Breast epithelium (tissue), 4 donors: ENCODE measurements at regions not wholly inside any gene's neighbourhood (a gene's known extent, or its start where the extent isn't known, plus 50 kb on each side); places are given as distances from the start of the nearest gene placed in this dataset.

ENCODE experiments used
- DNase-seq, 2 donors: peaks; one replicate each; pipeline ENCODE4 v3.0.0-alpha.2; 2019; ENCODE audit warnings: low spot score in 2 of 2
- H3K27ac ChIP-seq, 2 donors: fragments of 200-600 bp; sonication (generic) in 1 of 2; one replicate each; pipeline ENCODE4 v1.5.1; 2016 to 2019; ENCODE audit warnings: mild to moderate bottlenecking in 1 of 2
- H3K27me3 ChIP-seq, 2 donors: fragments of 200-600 bp; sonication (generic) in 1 of 2; one replicate each; pipeline versions ENCODE4 v1.5.1 to v1.6.0; 2017 to 2019; ENCODE audit warnings: control low read depth in 1 of 2, mild to moderate bottlenecking in 1 of 2
- H3K36me3 ChIP-seq: fragments of 200-600 bp; one replicate; pipeline ENCODE4 v1.5.1; 2019
- H3K4me1 ChIP-seq, 2 donors: fragments of 200-600 bp; sonication (generic); one replicate each; pipeline ENCODE4 v1.5.1; 2016 to 2019; ENCODE audit warnings: control low read depth in 1 of 2
- H3K4me3 ChIP-seq, 3 donors: fragments of 200-600 bp; sonication (generic); 1 replicate in 2 of 3; 2 replicates in 1 of 3; pipeline ENCODE4 v1.5.1; 2016 to 2019; ENCODE audit warnings: mild to moderate bottlenecking in 3 of 3, moderate library complexity in 2 of 3
- H3K9me3 ChIP-seq, 2 donors: fragments of 200-600 bp; sonication (generic) in 1 of 2; one replicate each; pipeline ENCODE4 v1.5.1; 2016 to 2019; ENCODE audit warnings: control low read depth in 1 of 2
- POLR2A ChIP-seq: fragments of 450-650 bp; IDR thresholded peaks from one replicate; pipeline ENCODE4 v1.6.1; 2016; ENCODE audit warnings: antibody characterized with exemption, mild to moderate bottlenecking, moderate library complexity
- POLR2AphosphoS5 ChIP-seq, 3 donors: sonication (generic); formaldehyde crosslinking; IDR thresholded peaks; one replicate each; pipeline ENCODE4 v1.6.1; 2017; ENCODE audit warnings: antibody characterized with exemption in 3 of 3
- intact Hi-C: fragments of 100-400 bp; cut with DNase I; formaldehyde crosslinking; loops from one replicate; pipeline ENCODE4 v1.15.1; 2023; ENCODE audit warnings: low total_unique reads
- TF ChIP-seq, protein P1 (sequence below), 3 donors: fragments of 450-650 bp; IDR thresholded peaks; one replicate each; pipeline ENCODE4 v1.5.1; 2016 to 2017; ENCODE audit warnings: antibody characterized with exemption in 3 of 3, mild to moderate bottlenecking in 3 of 3, moderate library complexity in 3 of 3

DNA sequence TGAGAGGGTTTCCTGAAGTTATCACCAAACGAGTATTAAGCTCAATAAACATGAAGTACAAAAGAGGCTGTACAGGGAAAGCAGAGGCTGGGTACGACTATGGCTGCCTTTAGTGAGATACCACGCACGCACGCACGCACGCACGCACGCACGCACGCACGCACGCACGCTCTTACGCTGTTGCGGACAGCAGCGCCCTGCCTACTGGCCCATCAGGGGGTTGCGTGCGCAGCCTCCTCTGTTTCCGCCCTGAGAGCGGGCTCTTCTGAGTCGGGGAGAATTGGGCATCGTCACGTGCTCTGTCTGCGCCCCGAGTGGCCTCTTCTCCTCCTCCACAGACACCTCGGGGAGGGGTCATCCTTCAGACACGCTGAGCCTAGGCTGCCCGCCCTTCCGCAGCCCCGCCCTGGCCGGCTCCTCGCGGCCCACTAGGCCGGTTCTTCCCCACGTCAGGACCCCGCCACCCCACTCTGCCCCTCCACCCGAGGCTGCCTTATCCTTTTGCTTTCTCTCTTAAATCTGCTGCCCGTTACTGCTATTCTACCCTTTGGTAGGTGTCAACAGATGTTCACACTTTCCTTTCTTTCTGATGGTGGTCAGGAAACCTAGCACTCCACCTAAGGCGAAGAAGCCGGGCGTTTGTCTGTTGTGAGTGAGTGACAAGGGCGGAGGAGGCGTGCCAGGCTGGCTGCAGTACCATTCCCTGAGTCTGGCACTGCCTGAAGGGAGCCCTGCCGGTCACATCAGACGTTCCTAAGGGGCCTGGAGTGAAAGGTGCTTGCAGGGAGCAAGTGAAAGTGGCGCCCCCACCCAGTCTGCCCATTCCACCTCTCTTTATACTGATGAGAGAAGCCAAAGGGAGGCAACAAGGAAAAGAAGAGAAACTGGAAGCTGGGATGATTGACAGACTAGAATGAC is 300.4 kb upstream of the B3GAT1 start:
- no peaks in the 10 kb centered on the region for H3K27me3 ChIP-seq
- no peak overlapping the region for H3K27ac ChIP-seq
- H3K4me3 ChIP-seq, result no peak overlapping the region
- H3K36me3 ChIP-seq, result no peaks in the 10 kb centered on the region
- no peaks in the 10 kb centered on the region for H3K9me3 ChIP-seq
- DNase-seq, result no peak
- no peaks in the 10 kb centered on the region for H3K4me1 ChIP-seq
- TF ChIP-seq, protein P1, sequence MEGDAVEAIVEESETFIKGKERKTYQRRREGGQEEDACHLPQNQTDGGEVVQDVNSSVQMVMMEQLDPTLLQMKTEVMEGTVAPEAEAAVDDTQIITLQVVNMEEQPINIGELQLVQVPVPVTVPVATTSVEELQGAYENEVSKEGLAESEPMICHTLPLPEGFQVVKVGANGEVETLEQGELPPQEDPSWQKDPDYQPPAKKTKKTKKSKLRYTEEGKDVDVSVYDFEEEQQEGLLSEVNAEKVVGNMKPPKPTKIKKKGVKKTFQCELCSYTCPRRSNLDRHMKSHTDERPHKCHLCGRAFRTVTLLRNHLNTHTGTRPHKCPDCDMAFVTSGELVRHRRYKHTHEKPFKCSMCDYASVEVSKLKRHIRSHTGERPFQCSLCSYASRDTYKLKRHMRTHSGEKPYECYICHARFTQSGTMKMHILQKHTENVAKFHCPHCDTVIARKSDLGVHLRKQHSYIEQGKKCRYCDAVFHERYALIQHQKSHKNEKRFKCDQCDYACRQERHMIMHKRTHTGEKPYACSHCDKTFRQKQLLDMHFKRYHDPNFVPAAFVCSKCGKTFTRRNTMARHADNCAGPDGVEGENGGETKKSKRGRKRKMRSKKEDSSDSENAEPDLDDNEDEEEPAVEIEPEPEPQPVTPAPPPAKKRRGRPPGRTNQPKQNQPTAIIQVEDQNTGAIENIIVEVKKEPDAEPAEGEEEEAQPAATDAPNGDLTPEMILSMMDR (IDR thresholded peaks at IDR 0.05), result no peak
- no peak for TF ChIP-seq POLR2AphosphoS5 (IDR thresholded peaks at IDR 0.05)
- TF ChIP-seq POLR2A, result no peak
- intact Hi-C loops, result no loop called here

DNA sequence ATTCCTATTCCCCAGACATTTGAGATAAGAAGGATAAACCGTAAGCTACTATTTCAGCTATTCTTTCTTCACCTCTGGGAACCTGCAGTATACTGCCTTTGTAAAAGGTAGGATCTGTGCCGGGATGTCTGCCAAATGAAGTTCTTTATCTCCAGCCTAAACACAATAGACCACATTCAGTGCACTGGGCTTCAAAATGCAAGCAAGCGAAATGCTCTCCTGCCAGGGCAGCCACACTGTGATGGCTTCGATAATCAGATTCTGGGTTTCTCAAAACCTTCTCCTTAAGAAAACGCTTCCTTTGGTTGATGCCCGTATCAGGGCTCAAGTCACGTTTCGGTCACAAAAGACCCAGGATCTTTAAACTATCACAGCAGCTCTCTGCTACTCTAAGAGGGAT is 299.5 kb upstream of the B3GAT1 start:
- no peaks in the 10 kb centered on the region for H3K4me1 ChIP-seq
- TF ChIP-seq POLR2A (no peak), POLR2AphosphoS5 (IDR thresholded peaks at IDR 0.05) (no peak)
- TF ChIP-seq, protein P1 (IDR thresholded peaks at IDR 0.05), result no peak
- DNase-seq, result no peak
- no peaks in the 10 kb centered on the region for H3K27me3 ChIP-seq
- no peaks in the 10 kb centered on the region for H3K9me3 ChIP-seq
- H3K4me3 ChIP-seq, result no peak overlapping the region
- no peak overlapping the region for H3K27ac ChIP-seq
- intact Hi-C loops, result no loop called here
- no peaks in the 10 kb centered on the region for H3K36me3 ChIP-seq

GRCh38 chr11:134710861-134711407 is 298.9 kb upstream of the B3GAT1 start:
- Histone ChIP-seq H3K27me3 (no peaks in the 10 kb centered on the region), H3K4me3 (no peak overlapping the region), H3K27ac (no peak overlapping the region), H3K9me3 (no peaks in the 10 kb centered on the region), H3K4me1 (no peaks in the 10 kb centered on the region), H3K36me3 (no peaks in the 10 kb centered on the region)
- no peak for DNase-seq
- TF ChIP-seq, protein P1 (IDR thresholded peaks at IDR 0.05), result no peak
- TF ChIP-seq POLR2A (no peak), POLR2AphosphoS5 (IDR thresholded peaks at IDR 0.05) (no peak)
- intact Hi-C loops, result no loop called here

DNA sequence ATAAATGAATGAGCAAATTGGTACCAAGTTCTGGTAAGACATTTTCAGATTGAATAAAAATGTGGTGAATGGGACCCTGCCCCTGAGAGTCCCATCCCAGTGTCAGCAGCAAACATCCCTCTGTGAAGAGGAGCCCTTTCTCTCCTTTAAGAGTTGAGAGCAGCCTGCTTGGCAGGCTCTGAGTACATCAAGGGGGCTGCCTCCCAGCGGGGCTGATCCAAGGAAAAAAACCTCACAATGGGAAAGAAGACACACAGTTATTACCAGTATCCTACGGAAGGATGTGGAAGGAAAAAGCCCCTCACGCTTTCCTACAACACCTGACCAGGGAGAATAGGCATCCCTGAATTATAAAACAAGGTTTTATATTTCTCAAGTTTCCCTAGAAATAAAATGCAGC is 293.8 kb upstream of the B3GAT1 start:
- intact Hi-C loops, result no loop called here
- H3K4me3 ChIP-seq, result no peak overlapping the region
- H3K27me3 ChIP-seq, result peaks cover 0 to 9% of the 10 kb centered on the region in 2 donors
- H3K4me1 ChIP-seq, result no peaks in the 10 kb centered on the region
- no peak for TF ChIP-seq POLR2A
- TF ChIP-seq, protein P1 (IDR thresholded peaks at IDR 0.05), result no peak
- H3K27ac ChIP-seq, result no peak overlapping the region
- H3K36me3 ChIP-seq, result no peaks in the 10 kb centered on the region
- no peaks in the 10 kb centered on the region for H3K9me3 ChIP-seq
- no peak for DNase-seq

DNA sequence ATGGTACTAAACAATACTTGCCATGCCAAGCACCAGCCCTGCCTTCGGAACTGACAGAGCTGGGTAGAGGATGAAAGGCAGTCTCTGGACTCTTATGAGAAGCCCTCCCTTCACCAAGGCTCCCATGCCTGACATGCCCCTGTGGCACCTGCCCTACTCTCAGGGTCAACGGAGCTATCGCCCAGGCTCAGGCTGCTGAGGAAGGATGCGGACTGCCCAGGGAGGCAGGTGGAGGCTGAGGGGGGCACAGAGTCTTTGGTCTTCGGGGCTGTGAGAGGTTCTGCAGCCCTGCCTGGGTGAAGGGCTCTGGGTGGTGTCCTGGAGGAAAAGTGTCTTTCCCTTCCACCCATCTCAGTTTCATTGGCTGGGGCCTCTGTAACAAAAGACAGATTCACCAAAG is 290.8 kb upstream of the B3GAT1 start:
- no peaks in the 10 kb centered on the region for H3K9me3 ChIP-seq
- TF ChIP-seq POLR2A, result no peak
- TF ChIP-seq, protein P1 (IDR thresholded peaks at IDR 0.05), result no peak
- no peak for DNase-seq

More for the DNA sequence above, 290.8 kb upstream of the B3GAT1 start:
- Histone ChIP-seq H3K27ac (no peak overlapping the region), H3K36me3 (no peaks in the 10 kb centered on the region), H3K27me3 (peaks cover 0 to 9% of the 10 kb centered on the region in 2 donors), H3K4me3 (no peak overlapping the region), H3K4me1 (no peaks in the 10 kb centered on the region)
- intact Hi-C loops, result no loop called here
